ENCODE measurements at regions not wholly inside any gene's neighbourhood (a gene's known extent, or its start where the extent isn't known, plus 50 kb on each side); places are given as distances from the start of the nearest gene placed in this dataset.

DNA sequence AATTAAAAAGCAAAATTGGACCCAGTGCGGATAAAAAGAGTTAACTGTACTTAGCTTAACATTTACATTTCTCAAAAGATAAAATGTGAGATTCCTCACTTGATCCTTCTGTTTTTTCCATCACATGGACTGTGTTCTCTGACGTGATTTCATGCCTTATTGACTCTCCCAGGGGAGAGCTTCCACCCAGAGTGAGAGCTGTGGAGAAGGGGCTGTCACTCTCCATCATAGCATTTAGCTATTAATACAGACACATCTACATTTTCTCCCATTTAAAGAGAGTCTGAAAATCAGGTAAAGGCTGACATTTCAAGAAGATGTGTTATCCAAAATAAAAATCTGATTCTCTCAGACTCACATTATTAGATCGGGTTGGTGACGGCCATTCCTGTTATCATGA lies 493.8 kb downstream of the FBXO15 start:
- Histone ChIP-seq H3K4me1 (peaks cover 10% of the 10 kb centered on the region), H3K4me2 (no peak overlapping the region), H3K27me3 (no peaks in the 10 kb centered on the region), H4K20me1 (no peaks in the 10 kb centered on the region), H3K36me3 (no peaks in the 10 kb centered on the region), H3K4me3 (no peak overlapping the region), H3K27ac (no peak overlapping the region), H3K9me3 (no peaks in the 10 kb centered on the region), H3K9ac (no peak overlapping the region)
- no peak for TF ChIP-seq Cebpa-rat (IDR thresholded peaks at IDR 0.05)

DNA sequence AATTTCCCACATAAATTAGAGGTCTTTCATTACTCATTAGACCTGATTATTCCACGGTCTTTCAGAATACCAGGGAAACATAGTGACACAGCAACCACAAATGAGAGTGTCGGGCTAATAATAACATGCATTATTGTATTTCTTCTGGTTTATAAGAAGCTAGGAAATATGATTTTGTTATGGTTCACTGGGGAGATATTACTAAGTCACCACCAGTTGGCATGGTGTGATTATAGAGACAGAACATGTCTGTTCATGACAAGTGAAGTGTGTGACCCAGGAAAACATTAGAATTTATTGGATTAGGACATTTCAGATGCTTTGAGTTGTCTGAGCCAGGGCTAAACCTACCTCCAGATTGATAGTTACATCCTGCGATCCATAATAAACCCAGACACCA lies 494.4 kb downstream of the FBXO15 start:
- H3K36me3 ChIP-seq: no peaks in the 10 kb centered on the region

GRCh38 chr18:73647391-73647790 lies 500.2 kb downstream of the FBXO15 start:
- no peaks in the 10 kb centered on the region for H3K27me3 ChIP-seq
- no peak overlapping the region for H3K4me3 ChIP-seq
- no peak for TF ChIP-seq Cebpa-rat (IDR thresholded peaks at IDR 0.05)
- no peaks in the 10 kb centered on the region for H3K36me3 ChIP-seq
- no peaks in the 10 kb centered on the region for H4K20me1 ChIP-seq
- H3K9ac ChIP-seq: no peak overlapping the region
- no peak overlapping the region for H3K4me2 ChIP-seq
- no peaks in the 10 kb centered on the region for H3K9me3 ChIP-seq
- no peaks in the 10 kb centered on the region for H3K4me1 ChIP-seq
- no peak overlapping the region for H3K27ac ChIP-seq

More for the DNA sequence above, 494.4 kb downstream of the FBXO15 start:
- Histone ChIP-seq H3K27me3 (no peaks in the 10 kb centered on the region), H4K20me1 (no peaks in the 10 kb centered on the region), H3K9me3 (no peaks in the 10 kb centered on the region), H3K9ac (no peak overlapping the region), H3K4me3 (no peak overlapping the region), H3K4me1 (peaks cover 10% of the 10 kb centered on the region), H3K27ac (no peak overlapping the region), H3K4me2 (no peak overlapping the region)
- no peak for TF ChIP-seq Cebpa-rat (IDR thresholded peaks at IDR 0.05)

DNA sequence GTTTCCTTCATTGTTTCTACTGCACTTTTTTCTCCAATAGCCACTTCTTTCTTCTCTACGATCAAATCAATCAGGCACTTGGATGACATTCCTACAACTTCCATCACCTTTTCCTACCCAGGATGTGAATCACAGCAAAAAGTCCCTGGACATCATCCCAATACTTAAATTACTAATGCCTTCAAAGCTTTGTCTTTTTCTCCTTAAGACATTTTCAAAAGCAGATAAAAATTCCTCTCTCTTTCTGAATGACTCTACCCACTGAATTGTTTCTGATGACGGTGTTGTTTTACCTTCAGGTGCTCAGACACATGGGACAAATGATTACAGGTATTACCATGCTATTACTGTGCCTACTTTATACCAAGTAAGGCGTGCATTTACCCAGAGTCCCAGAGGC lies 500.9 kb downstream of the FBXO15 start:
- H3K9me3 ChIP-seq: no peaks in the 10 kb centered on the region
- no peak for TF ChIP-seq Cebpa-rat (IDR thresholded peaks at IDR 0.05)
- H3K4me2 ChIP-seq: no peak overlapping the region
- no peaks in the 10 kb centered on the region for H3K4me1 ChIP-seq
- no peaks in the 10 kb centered on the region for H3K36me3 ChIP-seq
- no peak overlapping the region for H3K27ac ChIP-seq
- H3K9ac ChIP-seq: no peak overlapping the region
- H3K27me3 ChIP-seq: no peaks in the 10 kb centered on the region
- H4K20me1 ChIP-seq: no peaks in the 10 kb centered on the region
- H3K4me3 ChIP-seq: no peak overlapping the region

GRCh38 chr18:73646196-73646595 lies 501.4 kb downstream of the FBXO15 start:
- Histone ChIP-seq H3K9me3 (no peaks in the 10 kb centered on the region), H3K27me3 (no peaks in the 10 kb centered on the region), H3K4me2 (no peak overlapping the region), H3K9ac (no peak overlapping the region), H3K36me3 (no peaks in the 10 kb centered on the region), H3K4me3 (no peak overlapping the region), H3K27ac (no peak overlapping the region), H3K4me1 (no peaks in the 10 kb centered on the region), H4K20me1 (no peaks in the 10 kb centered on the region)
- no peak for TF ChIP-seq Cebpa-rat (IDR thresholded peaks at IDR 0.05)

DNA sequence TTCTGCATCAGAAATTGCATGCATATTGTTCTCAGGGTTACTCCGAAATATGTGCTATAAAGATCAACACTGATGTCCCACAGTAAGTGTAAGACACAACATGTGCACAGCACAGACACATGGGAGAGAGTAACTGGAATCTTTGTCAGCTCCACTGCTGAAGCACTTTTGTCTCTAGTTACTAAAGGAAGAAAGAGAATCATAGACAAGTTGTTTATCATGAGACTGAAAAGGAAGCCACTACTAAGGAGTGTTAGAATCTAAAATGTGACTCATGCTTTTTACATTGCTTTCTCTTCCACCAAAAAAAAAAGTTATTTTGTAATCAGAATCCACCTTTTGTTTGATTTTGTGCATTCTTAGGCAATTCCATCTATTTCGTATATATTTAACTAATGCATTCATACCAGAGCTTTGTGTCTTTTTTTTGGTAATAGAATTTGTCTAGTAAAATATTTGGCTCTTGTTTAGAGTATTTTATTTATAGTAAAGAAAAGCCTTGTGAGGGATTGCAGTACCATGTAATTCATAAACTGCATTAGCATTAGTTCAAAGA lies 502.4 kb downstream of the FBXO15 start:
- Histone ChIP-seq H3K4me1 (no peaks in the 10 kb centered on the region), H3K27me3 (no peaks in the 10 kb centered on the region), H3K4me3 (no peak overlapping the region), H3K36me3 (no peaks in the 10 kb centered on the region), H3K9ac (no peak overlapping the region), H3K4me2 (no peak overlapping the region), H3K9me3 (no peaks in the 10 kb centered on the region), H3K27ac (no peak overlapping the region), H4K20me1 (no peaks in the 10 kb centered on the region)
- no peak for TF ChIP-seq Cebpa-rat (IDR thresholded peaks at IDR 0.05)

DNA sequence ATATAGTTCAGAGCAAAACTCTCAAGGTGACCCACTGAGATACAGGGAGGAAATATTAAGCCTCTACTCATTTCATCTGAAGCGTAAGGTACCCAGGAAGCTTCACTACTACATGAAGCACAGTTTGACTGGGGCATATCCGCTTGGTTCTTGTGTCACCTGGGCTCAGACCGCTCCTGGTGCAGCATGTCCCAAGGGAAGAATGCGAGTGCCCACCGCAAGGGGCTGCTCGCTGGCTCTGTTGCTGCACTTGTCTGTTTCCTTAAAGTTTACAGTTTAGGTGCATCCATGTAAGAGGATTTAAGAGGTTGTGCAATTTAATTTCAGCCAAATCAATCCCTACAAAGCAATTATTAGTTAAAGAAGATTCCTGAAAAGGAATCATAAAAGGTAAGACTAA lies 507.8 kb downstream of the FBXO15 start:
- no peaks in the 10 kb centered on the region for H3K36me3 ChIP-seq
- no peaks in the 10 kb centered on the region for H3K4me1 ChIP-seq
- no peaks in the 10 kb centered on the region for H3K27me3 ChIP-seq
- H3K9ac ChIP-seq: no peak overlapping the region
- no peak overlapping the region for H3K4me3 ChIP-seq
- no peaks in the 10 kb centered on the region for H3K9me3 ChIP-seq
- no peak overlapping the region for H3K27ac ChIP-seq
- H4K20me1 ChIP-seq: no peaks in the 10 kb centered on the region
- TF ChIP-seq Cebpa-rat (IDR thresholded peaks at IDR 0.05): no peak
- H3K4me2 ChIP-seq: no peak overlapping the region

DNA sequence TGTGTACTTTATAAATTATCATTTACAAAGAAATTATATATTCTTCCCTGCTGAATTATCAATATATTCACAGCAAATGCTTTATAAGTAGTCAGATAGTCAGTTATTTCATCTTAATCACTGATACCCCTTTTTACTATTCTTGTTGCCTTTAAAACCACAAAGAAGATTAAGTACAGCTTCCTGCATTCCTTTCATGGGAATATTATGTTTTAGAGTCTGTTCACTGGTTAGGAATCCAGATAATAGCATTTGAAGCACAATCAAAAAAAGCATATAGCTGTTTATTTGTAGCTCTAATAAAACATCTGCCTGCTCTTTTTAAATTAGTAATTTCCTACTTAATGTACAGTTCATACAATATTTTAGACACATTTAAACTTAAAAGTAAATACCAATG lies 508.9 kb downstream of the FBXO15 start:
- H3K27me3 ChIP-seq: no peaks in the 10 kb centered on the region
- no peaks in the 10 kb centered on the region for H3K4me1 ChIP-seq
- no peaks in the 10 kb centered on the region for H3K9me3 ChIP-seq
- H3K9ac ChIP-seq: no peak overlapping the region
- H4K20me1 ChIP-seq: no peaks in the 10 kb centered on the region
- H3K4me2 ChIP-seq: no peak overlapping the region
- no peak for TF ChIP-seq Cebpa-rat (IDR thresholded peaks at IDR 0.05)
- H3K27ac ChIP-seq: no peak overlapping the region
- no peak overlapping the region for H3K4me3 ChIP-seq
- H3K36me3 ChIP-seq: no peaks in the 10 kb centered on the region

DNA sequence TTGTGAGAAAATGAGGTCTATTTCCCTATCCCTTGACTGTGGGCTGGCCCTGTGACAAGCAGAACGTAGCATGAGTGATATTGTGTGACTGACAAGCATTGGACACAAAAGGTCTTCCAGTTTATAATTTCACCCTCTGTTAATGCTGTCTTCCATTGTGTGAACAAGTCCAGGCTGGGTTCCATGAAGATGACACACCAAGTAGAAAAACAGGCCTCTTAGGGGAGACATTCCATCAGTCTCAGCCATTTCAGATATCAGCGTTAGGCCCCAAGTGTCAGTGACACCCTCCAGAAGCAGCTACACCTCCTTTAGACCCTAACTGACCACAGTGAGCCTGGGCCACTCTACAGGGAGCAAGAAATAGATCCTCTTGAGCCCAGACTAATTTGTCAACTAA lies 511.3 kb downstream of the FBXO15 start:
- Histone ChIP-seq H3K9ac (no peak overlapping the region), H4K20me1 (no peaks in the 10 kb centered on the region), H3K4me1 (no peaks in the 10 kb centered on the region), H3K9me3 (no peaks in the 10 kb centered on the region), H3K27me3 (no peaks in the 10 kb centered on the region), H3K27ac (no peak overlapping the region), H3K4me2 (no peak overlapping the region), H3K36me3 (no peaks in the 10 kb centered on the region), H3K4me3 (no peak overlapping the region)
- no peak for TF ChIP-seq Cebpa-rat (IDR thresholded peaks at IDR 0.05)

GRCh38 chr18:73626859-73627258 lies 520.8 kb downstream of the FBXO15 start:
- no peaks in the 10 kb centered on the region for H3K36me3 ChIP-seq
- TF ChIP-seq Cebpa-rat (IDR thresholded peaks at IDR 0.05): no peak
- no peak overlapping the region for H3K4me2 ChIP-seq
- no peak overlapping the region for H3K9ac ChIP-seq
- no peak overlapping the region for H3K27ac ChIP-seq
- H4K20me1 ChIP-seq: no peaks in the 10 kb centered on the region
- no peaks in the 10 kb centered on the region for H3K9me3 ChIP-seq
- no peak overlapping the region for H3K4me3 ChIP-seq
- no peaks in the 10 kb centered on the region for H3K27me3 ChIP-seq
- no peaks in the 10 kb centered on the region for H3K4me1 ChIP-seq

GRCh38 chr18:73626221-73626620 lies 521.4 kb downstream of the FBXO15 start:
- H4K20me1 ChIP-seq: no peaks in the 10 kb centered on the region
- no peak overlapping the region for H3K4me3 ChIP-seq

More at GRCh38 chr18:73626221-73626620, 521.4 kb downstream of the FBXO15 start:
- no peaks in the 10 kb centered on the region for H3K9me3 ChIP-seq
- no peak overlapping the region for H3K27ac ChIP-seq
- H3K27me3 ChIP-seq: no peaks in the 10 kb centered on the region
- no peak overlapping the region for H3K9ac ChIP-seq
- TF ChIP-seq Cebpa-rat (IDR thresholded peaks at IDR 0.05): no peak
- H3K4me1 ChIP-seq: no peaks in the 10 kb centered on the region
- H3K4me2 ChIP-seq: no peak overlapping the region
- H3K36me3 ChIP-seq: no peaks in the 10 kb centered on the region
